Ishikawa (cell line): ENCODE measurements at regions not wholly inside any gene's neighbourhood (a gene's known extent, or its start where the extent isn't known, plus 50 kb on each side); places are given as distances from the start of the nearest gene placed in this dataset.

Source experiments
- CEBPB ChIP-seq: IDR thresholded peaks from 2 replicates; pipeline ENCODE4 v1.6.1; 2012
- EP300 ChIP-seq: IDR thresholded peaks from 2 replicates; pipeline ENCODE4 v1.6.1; 2012; ENCODE audit warnings: borderline replicate concordance
- FOXM1 ChIP-seq: IDR thresholded peaks from 2 replicates; pipeline ENCODE4 v1.6.1; 2012; ENCODE audit warnings: low read depth, borderline replicate concordance
- TF ChIP-seq, protein P1 (sequence below): IDR thresholded peaks from 2 replicates; pipeline ENCODE4 v1.6.1; 2012

DNA sequence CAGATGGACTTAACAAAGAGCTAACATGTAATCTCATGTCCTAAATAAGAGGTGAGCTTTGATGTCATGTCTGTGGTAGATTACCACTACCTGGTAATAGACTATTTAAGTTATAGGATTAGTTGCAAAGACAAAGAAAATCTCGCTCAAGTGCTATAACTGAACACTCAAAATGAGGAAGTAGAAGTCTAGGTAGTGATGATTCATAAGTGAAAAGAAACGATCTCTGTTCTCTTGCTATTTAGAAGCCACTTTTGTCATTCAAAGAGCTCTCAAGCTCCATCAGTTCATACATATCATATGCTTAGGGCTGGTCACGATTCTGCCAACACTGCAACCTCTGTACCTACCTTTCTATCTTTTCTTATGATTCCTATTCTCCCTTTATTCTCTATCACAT is 110.9 kb downstream of the EDEM1 start:
- no peak for TF ChIP-seq FOXM1
- no peak for TF ChIP-seq CEBPB
- TF ChIP-seq EP300 = no peak
- TF ChIP-seq, protein P1, sequence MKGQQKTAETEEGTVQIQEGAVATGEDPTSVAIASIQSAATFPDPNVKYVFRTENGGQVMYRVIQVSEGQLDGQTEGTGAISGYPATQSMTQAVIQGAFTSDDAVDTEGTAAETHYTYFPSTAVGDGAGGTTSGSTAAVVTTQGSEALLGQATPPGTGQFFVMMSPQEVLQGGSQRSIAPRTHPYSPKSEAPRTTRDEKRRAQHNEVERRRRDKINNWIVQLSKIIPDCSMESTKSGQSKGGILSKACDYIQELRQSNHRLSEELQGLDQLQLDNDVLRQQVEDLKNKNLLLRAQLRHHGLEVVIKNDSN = no peak
